ENCODE measurements at regions not wholly inside any gene's neighbourhood (a gene's known extent, or its start where the extent isn't known, plus 50 kb on each side); places are given as distances from the start of the nearest gene placed in this dataset.
A peak's percentile ranks its signal among the peaks of the same experiment; 100 is the strongest.

GRCh38 chr16:51085271-51085670 lies 65.8 kb downstream of the SALL1 start:
- DNase-seq: no peak

GRCh38 chr16:51084074-51084928 lies 66.8 kb downstream of the SALL1 start:
- DNase-seq: no peak

GRCh38 chr16:51072591-51072990 lies 78.5 kb downstream of the SALL1 start:
- DNase-seq: no peak

- DNase-seq: no peak
Observed at GRCh38 chr16:51071326-51071725, 79.7 kb downstream of the SALL1 start.

GRCh38 chr16:51067352-51067751 lies 83.7 kb downstream of the SALL1 start:
- no peak for DNase-seq

GRCh38 chr16:51062039-51062438 lies 89.0 kb downstream of the SALL1 start:
- DNase-seq: no peak

GRCh38 chr16:51061328-51061727 lies 89.7 kb downstream of the SALL1 start:
- DNase-seq: no peak

- DNase-seq: no peak
Observed at GRCh38 chr16:51057969-51058337, 93.1 kb downstream of the SALL1 start.

GRCh38 chr16:51057102-51057793 lies 93.8 kb downstream of the SALL1 start:
- DNase-seq: peak in 2 of 14 donors; percentile 19 to 30

- no peak for DNase-seq
Observed at GRCh38 chr16:51056331-51056730, 94.7 kb downstream of the SALL1 start.

GRCh38 chr16:51055434-51055833 lies 95.6 kb downstream of the SALL1 start:
- DNase-seq: no peak

GRCh38 chr16:51053775-51054174 lies 97.3 kb downstream of the SALL1 start:
- DNase-seq: no peak

- no peak for DNase-seq
Observed at GRCh38 chr16:51051671-51052070, 99.4 kb downstream of the SALL1 start.

GRCh38 chr16:51050377-51050706 lies 100.7 kb downstream of the SALL1 start:
- DNase-seq: no peak

GRCh38 chr16:51049678-51050376 lies 101.2 kb downstream of the SALL1 start:
- DNase-seq: no peak

- DNase-seq: no peak
Observed at GRCh38 chr16:51049276-51049675, 101.8 kb downstream of the SALL1 start.

GRCh38 chr16:51048544-51048943 lies 102.5 kb downstream of the SALL1 start:
- DNase-seq: no peak

- no peak for DNase-seq
Observed at GRCh38 chr16:51045794-51046193, 105.3 kb downstream of the SALL1 start.

- no peak for DNase-seq
Observed at GRCh38 chr16:51045186-51045585, 105.9 kb downstream of the SALL1 start.

GRCh38 chr16:51041546-51041945 lies 109.5 kb downstream of the SALL1 start:
- DNase-seq: no peak

GRCh38 chr16:51040637-51041036 lies 110.4 kb downstream of the SALL1 start:
- no peak for DNase-seq

- no peak for DNase-seq
Observed at GRCh38 chr16:51039638-51040331, 111.3 kb downstream of the SALL1 start.

GRCh38 chr16:51035711-51036110 lies 115.4 kb downstream of the SALL1 start:
- no peak for DNase-seq

All from C1 segment of cervical spinal cord (tissue), 14 donors.